DND-41 (cell line): ENCODE measurements at regions not wholly inside any gene's neighbourhood (a gene's known extent, or its start where the extent isn't known, plus 50 kb on each side); places are given as distances from the start of the nearest gene placed in this dataset.

ENCODE experiments used
- ATAC-seq: fragments of 200-7000 bp; cut with Tn5 transposase; 3 replicates; pipeline ENCODE4 v1.9.1; 2021; ENCODE audit warnings: low read depth; ENCODE audit not compliant: insufficient read depth
- DNase-seq: peaks from one replicate; pipeline ENCODE4 v3.0.0-alpha.2; 2020
- H2AFZ ChIP-seq: 2 replicates; pipeline ENCODE4 v1.6.0; 2012; ENCODE audit warnings: low read depth, low read length
- H3K27ac ChIP-seq: 2 replicates; pipeline ENCODE4 v1.5.1; 2012; ENCODE audit warnings: low read length, inconsistent platforms
- H3K27me3 ChIP-seq: fragments of 200-600 bp; sonication (generic); 2 replicates; pipeline ENCODE4 v1.6.0; 2012; ENCODE audit warnings: low read length, mild to moderate bottlenecking, inconsistent platforms; ENCODE audit not compliant: insufficient read depth, poor library complexity
- H3K36me3 ChIP-seq: 2 replicates; pipeline ENCODE4 v1.5.1; 2012; ENCODE audit warnings: low read length, inconsistent platforms; ENCODE audit not compliant: insufficient read depth
- H3K4me1 ChIP-seq: 2 replicates; pipeline ENCODE4 v1.5.1; 2012; ENCODE audit warnings: mild to moderate bottlenecking, low read length; ENCODE audit not compliant: insufficient read depth
- H3K4me2 ChIP-seq: 2 replicates; pipeline ENCODE4 v1.6.0; 2012; ENCODE audit warnings: mild to moderate bottlenecking, moderate library complexity, low read length, inconsistent platforms; ENCODE audit not compliant: insufficient read depth
- H3K4me3 ChIP-seq, 2 experiments: fragments of 200-600 bp in 1 of 2; shearing (Covaris generic) in 1 of 2; 2 replicates each; pipeline ENCODE4 v1.5.1; 2012 to 2016; ENCODE audit warnings: inconsistent platforms in 2 of 2, low read length in 2 of 2, mild to moderate bottlenecking in 2 of 2, low read depth in 1 of 2, moderate library complexity in 1 of 2
- H3K79me2 ChIP-seq: 2 replicates; pipeline ENCODE4 v1.6.0; 2012; ENCODE audit warnings: low read length, inconsistent platforms; ENCODE audit not compliant: insufficient read depth
- H3K9ac ChIP-seq: 2 replicates; pipeline ENCODE4 v1.6.0; 2012; ENCODE audit warnings: low read depth, mild to moderate bottlenecking, inconsistent platforms, low read length, moderate library complexity
- H3K9me3 ChIP-seq: 2 replicates; pipeline ENCODE4 v1.5.1; 2012; ENCODE audit warnings: low read length, moderate library complexity, mild to moderate bottlenecking, inconsistent platforms; ENCODE audit not compliant: insufficient read depth, severe bottlenecking
- H4K20me1 ChIP-seq: 2 replicates; pipeline ENCODE4 v1.6.0; 2012; ENCODE audit warnings: low read length; ENCODE audit not compliant: insufficient read depth
- CTCF ChIP-seq: IDR thresholded peaks from 2 replicates; pipeline ENCODE4 v1.5.1; 2012; ENCODE audit warnings: borderline replicate concordance, low read length, moderate library complexity, mild to moderate bottlenecking; ENCODE audit not compliant: poor library complexity, severe bottlenecking; ENCODE audit errors: extremely low read depth
- EZH2 ChIP-seq: IDR thresholded peaks from 3 replicates; pipeline ENCODE4 v1.6.1; 2012; ENCODE audit warnings: borderline replicate concordance, low read depth, mild to moderate bottlenecking, moderate library complexity, low read length, inconsistent platforms; ENCODE audit not compliant: severe bottlenecking

- Histone ChIP-seq H3K9ac (no peak overlapping the region), H3K4me1 (no peaks in the 10 kb centered on the region), H2AFZ (no peak overlapping the region), H3K4me3 (no peak overlapping the region), H4K20me1 (no peaks in the 10 kb centered on the region), H3K36me3 (no peaks in the 10 kb centered on the region), H3K9me3 (no peaks in the 10 kb centered on the region), H3K4me2 (no peak overlapping the region), H3K27ac (no peak overlapping the region), H3K27me3 (no peaks in the 10 kb centered on the region), H3K79me2 (no peaks in the 10 kb centered on the region)
- ATAC-seq (no peak), DNase-seq (no peak)
- no peak for TF ChIP-seq CTCF
- TF ChIP-seq EZH2: no peak
Observed at GRCh38 chr7:125561006-125561405, 631.4 kb upstream of the POT1 start.

DNA sequence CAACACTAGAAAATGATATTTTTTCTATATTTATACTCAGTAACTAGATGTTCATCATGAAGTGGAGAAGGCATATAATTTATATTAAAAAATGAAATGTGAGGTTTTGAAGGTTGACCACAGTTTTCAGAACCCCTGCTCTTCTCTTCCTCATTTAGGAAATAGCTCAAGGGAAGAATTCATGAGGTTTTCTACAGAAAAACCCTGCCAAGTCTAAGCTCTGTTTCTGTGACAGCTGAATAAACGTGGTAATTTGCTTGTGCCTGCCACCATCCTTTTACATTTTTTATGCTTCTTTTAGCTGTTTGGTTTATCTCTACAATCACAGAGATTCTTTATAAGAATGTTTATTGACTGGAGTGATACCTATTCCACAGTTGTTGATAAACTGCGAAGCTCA is 630.3 kb upstream of the POT1 start:
- H4K20me1 ChIP-seq: no peaks in the 10 kb centered on the region
- H3K27ac ChIP-seq: no peak overlapping the region
- H3K4me3 ChIP-seq: no peak overlapping the region
- no peaks in the 10 kb centered on the region for H3K36me3 ChIP-seq
- TF ChIP-seq CTCF (no peak), EZH2 (no peak)
- no peaks in the 10 kb centered on the region for H3K4me1 ChIP-seq
- no peak overlapping the region for H3K4me2 ChIP-seq
- no peak overlapping the region for H2AFZ ChIP-seq
- ATAC-seq (no peak), DNase-seq (no peak)
- no peaks in the 10 kb centered on the region for H3K79me2 ChIP-seq
- no peak overlapping the region for H3K9ac ChIP-seq
- no peaks in the 10 kb centered on the region for H3K9me3 ChIP-seq
- H3K27me3 ChIP-seq: no peaks in the 10 kb centered on the region

- Histone ChIP-seq H3K27ac (no peak overlapping the region), H3K79me2 (no peaks in the 10 kb centered on the region), H3K36me3 (no peaks in the 10 kb centered on the region), H3K4me3 (no peak overlapping the region), H3K9ac (no peak overlapping the region), H4K20me1 (no peaks in the 10 kb centered on the region), H3K4me1 (no peaks in the 10 kb centered on the region), H3K9me3 (no peaks in the 10 kb centered on the region), H2AFZ (no peak overlapping the region), H3K4me2 (no peak overlapping the region), H3K27me3 (no peaks in the 10 kb centered on the region)
- no peak for DNase-seq
- ATAC-seq: no peak
- TF ChIP-seq CTCF (no peak), EZH2 (no peak)
Observed at GRCh38 chr7:125555916-125556315, 626.3 kb upstream of the POT1 start.

- H3K36me3 ChIP-seq: no peaks in the 10 kb centered on the region
- no peak for DNase-seq
- H3K27me3 ChIP-seq: no peaks in the 10 kb centered on the region
- H3K4me2 ChIP-seq: no peak overlapping the region
- H3K9ac ChIP-seq: no peak overlapping the region
- no peaks in the 10 kb centered on the region for H3K4me1 ChIP-seq
- TF ChIP-seq CTCF (no peak), EZH2 (no peak)
- no peaks in the 10 kb centered on the region for H3K9me3 ChIP-seq
- H3K4me3 ChIP-seq: no peak overlapping the region
- H4K20me1 ChIP-seq: no peaks in the 10 kb centered on the region
- no peak for ATAC-seq
- H3K79me2 ChIP-seq: no peaks in the 10 kb centered on the region
- no peak overlapping the region for H2AFZ ChIP-seq
- no peak overlapping the region for H3K27ac ChIP-seq
Observed at GRCh38 chr7:125551008-125551407, 621.4 kb upstream of the POT1 start.
